Fibroblast of mammary gland (primary cell): ENCODE measurements at regions not wholly inside any gene's neighbourhood (a gene's known extent, or its start where the extent isn't known, plus 50 kb on each side); places are given as distances from the start of the nearest gene placed in this dataset.

ENCODE experiments used
- DNase-seq: peaks from one replicate; pipeline ENCODE4 v3.0.0-alpha.2; 2010; ENCODE audit warnings: low read depth
- H3K4me3 ChIP-seq: 2 replicates; pipeline ENCODE4 v1.5.1; 2011; ENCODE audit warnings: low read depth, mild to moderate bottlenecking, low read length, moderate library complexity; ENCODE audit not compliant: control insufficient read depth
- CTCF ChIP-seq: conservative IDR thresholded peaks from 2 replicates; pipeline ENCODE4 v1.5.1; 2011; ENCODE audit warnings: low read depth, low read length, inconsistent platforms; ENCODE audit not compliant: control insufficient read depth, insufficient read depth

GRCh38 chr12:126534942-126535341 is 1469.7 kb downstream of the AACS start:
- no peak overlapping the region for H3K4me3 ChIP-seq
- no peak for DNase-seq
- TF ChIP-seq CTCF, result no peak

- TF ChIP-seq CTCF, result no peak
- H3K4me3 ChIP-seq, result no peak overlapping the region
- DNase-seq, result no peak
Observed at GRCh38 chr12:126535971-126536370, 1470.7 kb downstream of the AACS start.

- no peak overlapping the region for H3K4me3 ChIP-seq
- no peak for TF ChIP-seq CTCF
- DNase-seq, result no peak
Observed at GRCh38 chr12:126537961-126538530, 1472.8 kb downstream of the AACS start.

- no peak for DNase-seq
- H3K4me3 ChIP-seq, result no peak overlapping the region
- TF ChIP-seq CTCF, result no peak
Observed at GRCh38 chr12:126538888-126539287, 1473.7 kb downstream of the AACS start.

- no peak for DNase-seq
- TF ChIP-seq CTCF, result no peak
- no peak overlapping the region for H3K4me3 ChIP-seq
Observed at GRCh38 chr12:126545411-126545810, 1480.2 kb downstream of the AACS start.

GRCh38 chr12:126547905-126548304 is 1482.7 kb downstream of the AACS start:
- TF ChIP-seq CTCF, result no peak
- no peak overlapping the region for H3K4me3 ChIP-seq
- DNase-seq, result no peak

- DNase-seq, result no peak
- TF ChIP-seq CTCF, result no peak
- H3K4me3 ChIP-seq, result no peak overlapping the region
Observed at GRCh38 chr12:126551869-126552268, 1486.6 kb downstream of the AACS start.
